CD14-positive monocyte (primary cell): ENCODE measurements at regions not wholly inside any gene's neighbourhood (a gene's known extent, or its start where the extent isn't known, plus 50 kb on each side); places are given as distances from the start of the nearest gene placed in this dataset.

Experiments
- DNase-seq, 3 donors: peaks; one replicate each; pipeline ENCODE4 v3.0.0-alpha.2; 2011 to 2022
- H2AFZ ChIP-seq: 2 replicates; pipeline ENCODE4 v1.6.0; 2012; ENCODE audit warnings: mild to moderate bottlenecking, low read depth, low read length, inconsistent platforms; ENCODE audit not compliant: insufficient read depth, poor library complexity, severe bottlenecking
- H3K27ac ChIP-seq, 2 donors: 1 replicate in 1 of 2; 2 replicates in 1 of 2; pipeline ENCODE4 v1.5.1; 2012 to 2013; ENCODE audit warnings: low read length in 2 of 2, control low read depth in 1 of 2, inconsistent platforms in 1 of 2, low read depth in 1 of 2, mild to moderate bottlenecking in 1 of 2
- H3K27me3 ChIP-seq, 2 donors: one replicate each; pipeline versions ENCODE4 v1.6.0 to v1.6.1; 2011 to 2013; ENCODE audit warnings: low read length in 2 of 2; ENCODE audit not compliant: control insufficient read depth in 2 of 2, insufficient read depth in 2 of 2
- H3K36me3 ChIP-seq, 2 donors: replicated peaks in 1 of 2; 1 replicate in 1 of 2; 2 replicates in 1 of 2; pipeline versions ENCODE4 v1.5.1 to v1.6.1; 2012 to 2013; ENCODE audit warnings: low read length in 2 of 2, control low read depth in 1 of 2, inconsistent platforms in 1 of 2, mild to moderate bottlenecking in 1 of 2; ENCODE audit not compliant: insufficient read depth in 2 of 2, control insufficient read depth in 1 of 2
- H3K4me1 ChIP-seq, 2 donors: 1 replicate in 1 of 2; 2 replicates in 1 of 2; pipeline versions ENCODE4 v1.5.1 to v1.6.1; 2012 to 2013; ENCODE audit warnings: low read length in 2 of 2, control low read depth in 1 of 2, inconsistent platforms in 1 of 2, mild to moderate bottlenecking in 1 of 2, moderate library complexity in 1 of 2; ENCODE audit not compliant: insufficient read depth in 2 of 2, control insufficient read depth in 1 of 2
- H3K4me2 ChIP-seq: replicated peaks from 2 replicates; pipeline ENCODE3; 2012; ENCODE audit warnings: low read length, moderate library complexity, mild to moderate bottlenecking; ENCODE audit not compliant: poor library complexity, severe bottlenecking; ENCODE audit errors: extremely low read depth
- H3K4me3 ChIP-seq, 3 experiments: fragments of 200-600 bp in 1 of 3; sonication (generic) in 1 of 3; replicated peaks in 1 of 3; 1 replicate in 2 of 3; 2 replicates in 1 of 3; pipeline ENCODE4 v1.5.1; 2011 to 2013; ENCODE audit warnings: low read length in 3 of 3, mild to moderate bottlenecking in 3 of 3, control low read depth in 2 of 3, low read depth in 2 of 3, inconsistent platforms in 1 of 3, moderate library complexity in 1 of 3
- H3K79me2 ChIP-seq: 2 replicates; pipeline ENCODE4 v1.6.0; 2012; ENCODE audit warnings: mild to moderate bottlenecking, control low read depth, inconsistent platforms, low read length, moderate library complexity; ENCODE audit not compliant: insufficient read depth
- H3K9ac ChIP-seq: 2 replicates; pipeline ENCODE4 v1.6.0; 2017; ENCODE audit warnings: low read length, mild to moderate bottlenecking; ENCODE audit not compliant: insufficient read depth, poor library complexity, severe bottlenecking
- H3K9me3 ChIP-seq, 2 donors: replicated peaks in 1 of 2; 1 replicate in 1 of 2; 2 replicates in 1 of 2; pipeline versions ENCODE4 v1.5.1 to v1.6.1; 2012 to 2013; ENCODE audit warnings: low read length in 2 of 2, control low read depth in 1 of 2; ENCODE audit not compliant: control insufficient read depth in 1 of 2, insufficient read depth in 1 of 2
- H4K20me1 ChIP-seq: 2 replicates; pipeline ENCODE4 v1.6.0; 2012; ENCODE audit warnings: mild to moderate bottlenecking, low read length, control low read depth, moderate library complexity; ENCODE audit not compliant: insufficient read depth
- H3K27ac Mint-ChIP-seq, 7 donors: one replicate each; pipeline ENCODE4 v1.8.0; 2020; ENCODE audit warnings: mild to moderate bottlenecking in 7 of 7, mixed read lengths in 7 of 7, moderate library complexity in 6 of 7, inconsistent platforms in 2 of 7
- H3K27me3 Mint-ChIP-seq, 3 donors: one replicate each; pipeline ENCODE4 v1.8.0; 2021 to 2022; ENCODE audit warnings: low read depth in 3 of 3, mild to moderate bottlenecking in 3 of 3, mixed read lengths in 3 of 3, moderate library complexity in 3 of 3, inconsistent platforms in 1 of 3
- H3K36me3 Mint-ChIP-seq, 2 donors: one replicate each; pipeline ENCODE4 v1.8.0; 2020; ENCODE audit warnings: mixed read lengths in 2 of 2, inconsistent platforms in 1 of 2, mild to moderate bottlenecking in 1 of 2
- H3K4me1 Mint-ChIP-seq: one replicate; pipeline ENCODE4 v1.8.0; 2020; ENCODE audit warnings: mild to moderate bottlenecking, mixed read lengths
- H3K4me3 Mint-ChIP-seq, 2 donors: one replicate each; pipeline ENCODE4 v1.8.0; 2020; ENCODE audit warnings: mild to moderate bottlenecking in 2 of 2, mixed read lengths in 2 of 2, moderate library complexity in 1 of 2
- H3K9me3 Mint-ChIP-seq, 7 donors: one replicate each; pipeline ENCODE4 v1.8.0; 2020 to 2022; ENCODE audit warnings: mixed read lengths in 7 of 7, mild to moderate bottlenecking in 6 of 7, moderate library complexity in 6 of 7, inconsistent platforms in 2 of 7
- WGBS: methylation state at CpG from one replicate; pipeline ENCODE4 v1.1.5; 2013; ENCODE audit warnings: missing lambda C conversion rate; ENCODE audit not compliant: insufficient coverage; 5-methylcytosine and 5-hydroxymethylcytosine counted together
- intact Hi-C, 2 donors: fragments of 100-400 bp; cut with micrococcal nuclease; formaldehyde crosslinking; loops; one replicate each; pipeline versions ENCODE4 v1.15.0 to v1.15.1; 2023
- TF ChIP-seq, protein P1 (sequence below): fragments of 200-600 bp; IDR thresholded peaks from one replicate; pipeline ENCODE4 v1.8.0; 2022; ENCODE audit warnings: antibody characterized with exemption, mild to moderate bottlenecking

DNA sequence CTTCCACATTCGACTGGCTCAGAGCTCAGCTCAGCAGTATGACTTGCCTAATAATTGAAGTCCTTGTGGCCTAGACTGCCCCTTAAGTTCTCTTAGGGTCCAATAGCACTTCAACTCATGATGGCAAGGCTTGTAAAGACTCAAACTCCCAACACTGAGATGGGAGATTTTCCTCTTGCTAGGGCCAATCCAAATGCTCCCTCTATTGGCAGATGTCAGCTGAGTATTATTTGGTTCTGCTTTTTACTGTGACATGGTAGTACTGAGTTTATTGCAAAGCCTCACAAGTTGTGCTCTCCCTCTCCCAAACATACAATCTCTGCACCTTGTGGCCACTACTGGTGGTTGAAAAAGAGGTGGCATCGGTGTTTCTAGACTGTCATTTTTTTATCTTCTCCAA is 164.2 kb downstream of the ALG10 start:
- TF ChIP-seq, protein P1, sequence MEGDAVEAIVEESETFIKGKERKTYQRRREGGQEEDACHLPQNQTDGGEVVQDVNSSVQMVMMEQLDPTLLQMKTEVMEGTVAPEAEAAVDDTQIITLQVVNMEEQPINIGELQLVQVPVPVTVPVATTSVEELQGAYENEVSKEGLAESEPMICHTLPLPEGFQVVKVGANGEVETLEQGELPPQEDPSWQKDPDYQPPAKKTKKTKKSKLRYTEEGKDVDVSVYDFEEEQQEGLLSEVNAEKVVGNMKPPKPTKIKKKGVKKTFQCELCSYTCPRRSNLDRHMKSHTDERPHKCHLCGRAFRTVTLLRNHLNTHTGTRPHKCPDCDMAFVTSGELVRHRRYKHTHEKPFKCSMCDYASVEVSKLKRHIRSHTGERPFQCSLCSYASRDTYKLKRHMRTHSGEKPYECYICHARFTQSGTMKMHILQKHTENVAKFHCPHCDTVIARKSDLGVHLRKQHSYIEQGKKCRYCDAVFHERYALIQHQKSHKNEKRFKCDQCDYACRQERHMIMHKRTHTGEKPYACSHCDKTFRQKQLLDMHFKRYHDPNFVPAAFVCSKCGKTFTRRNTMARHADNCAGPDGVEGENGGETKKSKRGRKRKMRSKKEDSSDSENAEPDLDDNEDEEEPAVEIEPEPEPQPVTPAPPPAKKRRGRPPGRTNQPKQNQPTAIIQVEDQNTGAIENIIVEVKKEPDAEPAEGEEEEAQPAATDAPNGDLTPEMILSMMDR, result no peak
- H3K79me2 ChIP-seq, result no peaks in the 10 kb centered on the region
- peaks cover 1 to 4% (median 1%) of the 10 kb centered on the region in 3 donors for H3K27me3 Mint-ChIP-seq
- no peaks in the 10 kb centered on the region for H3K27me3 ChIP-seq
- H3K36me3 ChIP-seq, result no peaks in the 10 kb centered on the region
- H3K4me1 Mint-ChIP-seq, result no peaks in the 10 kb centered on the region
- H3K27ac ChIP-seq, result no peak overlapping the region
- H3K4me2 ChIP-seq, result no peak overlapping the region
- H3K4me3 Mint-ChIP-seq, result no peak overlapping the region
- no peaks in the 10 kb centered on the region for H3K4me1 ChIP-seq
- no peak overlapping the region for H3K9ac ChIP-seq
- no CpG with 5 or more reads among the region's 2 CpGs for WGBS
- DNase-seq, result no peak
- intact Hi-C loops, result no loop called here
- H2AFZ ChIP-seq, result no peak overlapping the region
- H4K20me1 ChIP-seq, result no peaks in the 10 kb centered on the region
- H3K36me3 Mint-ChIP-seq, result no peaks in the 10 kb centered on the region
- H3K27ac Mint-ChIP-seq, result no peak overlapping the region
- H3K4me3 ChIP-seq, result no peak overlapping the region
- H3K9me3 Mint-ChIP-seq, result peaks cover 0 to 5% (median 0%) of the 10 kb centered on the region in 7 donors
- H3K9me3 ChIP-seq, result no peaks in the 10 kb centered on the region

DNA sequence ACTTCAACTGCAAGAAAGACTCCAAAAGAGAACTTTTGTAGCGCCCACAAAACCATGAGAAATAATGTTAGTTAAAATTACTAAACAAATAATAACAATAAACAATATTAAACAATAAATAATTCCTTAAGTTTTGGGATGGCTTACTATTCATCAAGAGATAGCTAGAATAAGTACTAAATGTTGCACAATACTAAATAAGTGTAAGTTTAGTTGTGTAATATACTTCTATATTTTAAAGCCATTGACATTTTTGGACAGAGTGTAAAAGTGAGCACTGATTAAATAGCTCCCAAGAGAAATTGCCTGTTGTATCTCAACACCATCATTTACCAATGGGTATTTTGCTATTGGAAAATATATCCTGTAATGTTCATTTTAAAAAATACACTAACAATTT is 166.7 kb downstream of the ALG10 start:
- intact Hi-C loops, result no loop called here
- Histone ChIP-seq H3K36me3 (no peaks in the 10 kb centered on the region), H3K4me3 (no peak overlapping the region), H3K79me2 (no peaks in the 10 kb centered on the region), H3K27ac (no peak overlapping the region), H3K9ac (no peak overlapping the region), H3K27me3 (no peaks in the 10 kb centered on the region), H3K4me2 (no peak overlapping the region), H3K9me3 (no peaks in the 10 kb centered on the region), H4K20me1 (no peaks in the 10 kb centered on the region), H2AFZ (no peak overlapping the region), H3K4me1 (no peaks in the 10 kb centered on the region)
- Mint-ChIP-seq H3K4me1 (no peaks in the 10 kb centered on the region), H3K4me3 (no peak overlapping the region), H3K27ac (no peak overlapping the region), H3K9me3 (peaks cover 0 to 3% (median 0%) of the 10 kb centered on the region in 7 donors), H3K36me3 (no peaks in the 10 kb centered on the region), H3K27me3 (peaks cover 0 to 2% (median under 1%) of the 10 kb centered on the region in 3 donors)
- no CpG with 5 or more reads among the region's 1 CpG for WGBS
- TF ChIP-seq, protein P1, result no peak
- no peak for DNase-seq
